ENCODE measurements at regions not wholly inside any gene's neighbourhood (a gene's known extent, or its start where the extent isn't known, plus 50 kb on each side); places are given as distances from the start of the nearest gene placed in this dataset.

DNA sequence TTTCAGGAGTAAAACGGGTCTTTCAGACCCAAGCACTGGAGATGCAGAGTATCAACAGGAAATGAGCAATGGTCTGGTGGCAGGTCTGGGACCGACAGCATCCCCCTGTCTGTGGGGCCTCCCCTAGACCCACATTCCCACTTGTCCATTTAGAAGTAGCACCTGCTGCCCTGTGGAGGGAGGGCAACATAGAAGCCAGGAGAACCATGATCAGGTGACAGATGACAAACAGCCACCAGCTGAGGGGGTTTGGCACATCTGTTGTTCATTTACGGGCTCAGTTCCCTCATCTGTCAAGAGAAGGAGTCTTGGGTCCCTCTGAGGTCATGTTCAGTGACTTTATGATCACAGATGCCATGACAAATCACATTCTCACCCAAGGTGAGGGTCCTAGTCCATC is 77.9 kb upstream of the SLC66A3 start:
- TF ChIP-seq POLR2A (IDR thresholded peaks at IDR 0.05; ENCODE audit: extremely low read depth, insufficient read length), result no peak
- TF ChIP-seq, protein P1, sequence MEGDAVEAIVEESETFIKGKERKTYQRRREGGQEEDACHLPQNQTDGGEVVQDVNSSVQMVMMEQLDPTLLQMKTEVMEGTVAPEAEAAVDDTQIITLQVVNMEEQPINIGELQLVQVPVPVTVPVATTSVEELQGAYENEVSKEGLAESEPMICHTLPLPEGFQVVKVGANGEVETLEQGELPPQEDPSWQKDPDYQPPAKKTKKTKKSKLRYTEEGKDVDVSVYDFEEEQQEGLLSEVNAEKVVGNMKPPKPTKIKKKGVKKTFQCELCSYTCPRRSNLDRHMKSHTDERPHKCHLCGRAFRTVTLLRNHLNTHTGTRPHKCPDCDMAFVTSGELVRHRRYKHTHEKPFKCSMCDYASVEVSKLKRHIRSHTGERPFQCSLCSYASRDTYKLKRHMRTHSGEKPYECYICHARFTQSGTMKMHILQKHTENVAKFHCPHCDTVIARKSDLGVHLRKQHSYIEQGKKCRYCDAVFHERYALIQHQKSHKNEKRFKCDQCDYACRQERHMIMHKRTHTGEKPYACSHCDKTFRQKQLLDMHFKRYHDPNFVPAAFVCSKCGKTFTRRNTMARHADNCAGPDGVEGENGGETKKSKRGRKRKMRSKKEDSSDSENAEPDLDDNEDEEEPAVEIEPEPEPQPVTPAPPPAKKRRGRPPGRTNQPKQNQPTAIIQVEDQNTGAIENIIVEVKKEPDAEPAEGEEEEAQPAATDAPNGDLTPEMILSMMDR (IDR thresholded peaks at IDR 0.05; ENCODE audit: low read depth, low read length), result no peak
- TF ChIP-seq, protein P2, sequence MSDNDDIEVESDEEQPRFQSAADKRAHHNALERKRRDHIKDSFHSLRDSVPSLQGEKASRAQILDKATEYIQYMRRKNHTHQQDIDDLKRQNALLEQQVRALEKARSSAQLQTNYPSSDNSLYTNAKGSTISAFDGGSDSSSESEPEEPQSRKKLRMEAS (IDR thresholded peaks at IDR 0.05; ENCODE audit: low read depth, low read length), result no peak

Measured in NB4 (cell line).